ENCODE measurements at regions not wholly inside any gene's neighbourhood (a gene's known extent, or its start where the extent isn't known, plus 50 kb on each side); places are given as distances from the start of the nearest gene placed in this dataset.

GRCh38 chr10:2488446-2489005 lies 578.8 kb upstream of the PFKP start:
- no peak for DNase-seq (ENCODE audit: low read depth)
- no peak for TF ChIP-seq CTCF (IDR thresholded peaks at IDR 0.05; ENCODE audit: insufficient read depth, low read length)
- no peak overlapping the region for H3K4me3 ChIP-seq (ENCODE audit: low read depth, low read length)

GRCh38 chr10:2487921-2488320 lies 579.4 kb upstream of the PFKP start:
- TF ChIP-seq CTCF (IDR thresholded peaks at IDR 0.05; ENCODE audit: insufficient read depth, low read length), result no peak
- DNase-seq (ENCODE audit: low read depth), result no peak
- no peak overlapping the region for H3K4me3 ChIP-seq (ENCODE audit: low read depth, low read length)

- no peak for DNase-seq (ENCODE audit: low read depth)
- TF ChIP-seq CTCF (IDR thresholded peaks at IDR 0.05; ENCODE audit: insufficient read depth, low read length), result no peak
Measured at GRCh38 chr10:2478656-2479055, 588.7 kb upstream of the PFKP start.

GRCh38 chr10:2476812-2477553 lies 590.4 kb upstream of the PFKP start:
- no peak for TF ChIP-seq CTCF (IDR thresholded peaks at IDR 0.05; ENCODE audit: insufficient read depth, low read length)
- no peak for DNase-seq (ENCODE audit: low read depth)
- no peak overlapping the region for H3K4me3 ChIP-seq (ENCODE audit: low read depth, low read length)

More at GRCh38 chr10:2478656-2479055, 588.7 kb upstream of the PFKP start:
- no peak overlapping the region for H3K4me3 ChIP-seq (ENCODE audit: low read depth, low read length)

- no peak for TF ChIP-seq CTCF (IDR thresholded peaks at IDR 0.05; ENCODE audit: insufficient read depth, low read length)
- no peak for DNase-seq (ENCODE audit: low read depth)
Measured at GRCh38 chr10:2476218-2476811, 591.0 kb upstream of the PFKP start.

GRCh38 chr10:2475711-2476217 lies 591.6 kb upstream of the PFKP start:
- no peak for DNase-seq (ENCODE audit: low read depth)

More at GRCh38 chr10:2476218-2476811, 591.0 kb upstream of the PFKP start:
- H3K4me3 ChIP-seq (ENCODE audit: low read depth, low read length), result no peak overlapping the region

More at GRCh38 chr10:2475711-2476217, 591.6 kb upstream of the PFKP start:
- no peak overlapping the region for H3K4me3 ChIP-seq (ENCODE audit: low read depth, low read length)
- TF ChIP-seq CTCF (IDR thresholded peaks at IDR 0.05; ENCODE audit: insufficient read depth, low read length), result no peak
